H1 (cell line): ENCODE measurements at regions not wholly inside any gene's neighbourhood (a gene's known extent, or its start where the extent isn't known, plus 50 kb on each side); places are given as distances from the start of the nearest gene placed in this dataset.

ENCODE experiments used
- CTCF ChIA-PET: fragments of 300-600 bp; sonication (Branson Sonifier 250); formaldehyde crosslinking; loops from one replicate; lab custom pipeline; 2021; ENCODE audit not compliant: partially characterized antibody; lab: Charles Lee
- POLR2A ChIA-PET: fragments of 300-600 bp; sonication (Branson Sonifier 250); formaldehyde crosslinking; loops from one replicate; lab custom pipeline; 2021; ENCODE audit warnings: inconsistent platforms; ENCODE audit not compliant: partially characterized antibody; lab: Charles Lee
- DNase-seq, 2 experiments: peaks; one replicate each; pipeline versions ENCODE4 v3.0.0 to v3.0.0-alpha.2; 2010 to 2022; ENCODE audit warnings: low spot score in 2 of 2, low read depth in 1 of 2, mixed read lengths in 1 of 2
- FAIRE-seq: peaks from 2 replicates; lab custom pipeline; 2011; peaks lifted over from hg19 to GRCh38; lab: Jason Lieb, UNC
- H2AFZ ChIP-seq: 2 replicates; pipeline ENCODE4 v1.8.1; 2012; ENCODE audit warnings: low read length, inconsistent platforms
- H2AK5ac ChIP-seq: 2 replicates; pipeline ENCODE4 v1.6.1; 2013; ENCODE audit warnings: low read depth, low read length
- H2BK120ac ChIP-seq: replicated peaks from 2 replicates; pipeline ENCODE3; 2013; ENCODE audit warnings: low read depth, low read length, inconsistent platforms
- H2BK12ac ChIP-seq: 2 replicates; pipeline ENCODE4 v1.6.1; 2013; ENCODE audit warnings: low read depth, low read length
- H2BK15ac ChIP-seq: 2 replicates; pipeline ENCODE4 v1.6.1; 2013; ENCODE audit warnings: low read length
- H2BK20ac ChIP-seq: 2 replicates; pipeline ENCODE4 v1.6.1; 2013; ENCODE audit warnings: low read length
- H2BK5ac ChIP-seq: 2 replicates; pipeline ENCODE4 v1.6.1; 2013; ENCODE audit warnings: low read depth, low read length
- H3K14ac ChIP-seq: 2 replicates; pipeline ENCODE4 v1.6.1; 2013; ENCODE audit warnings: inconsistent platforms; ENCODE audit not compliant: insufficient read length
- H3K18ac ChIP-seq: 2 replicates; pipeline ENCODE4 v1.6.1; 2013; ENCODE audit warnings: low read length; ENCODE audit errors: extremely low read depth
- H3K23ac ChIP-seq: 2 replicates; pipeline ENCODE4 v1.6.1; 2013; ENCODE audit warnings: inconsistent platforms; ENCODE audit not compliant: insufficient read length
- H3K23me2 ChIP-seq: 2 replicates; pipeline ENCODE4 v1.6.1; 2013; ENCODE audit warnings: low read depth, low read length
- H3K27ac ChIP-seq: 2 replicates; pipeline ENCODE4 v1.6.1; 2011; ENCODE audit warnings: low read depth, low read length, inconsistent platforms
- H3K27me3 ChIP-seq, 4 experiments: replicated peaks in 1 of 4; 1 replicate in 1 of 4; 2 replicates in 3 of 4; pipeline versions ENCODE4 v1.6.1 to v1.8.1; 2011 to 2013; ENCODE audit warnings: low read length in 3 of 4, mild to moderate bottlenecking in 3 of 4, inconsistent platforms in 2 of 4, mixed read lengths in 2 of 4, moderate library complexity in 1 of 4; ENCODE audit not compliant: control insufficient read depth in 3 of 4, insufficient read depth in 3 of 4; ENCODE audit errors: extremely low read depth in 1 of 4
- H3K36me3 ChIP-seq, 4 experiments: 2 replicates each; pipeline versions ENCODE4 v1.6.1 to v1.8.1; 2011 to 2013; ENCODE audit warnings: mild to moderate bottlenecking in 4 of 4, low read length in 3 of 4, moderate library complexity in 2 of 4, control low read depth in 1 of 4, inconsistent platforms in 1 of 4; ENCODE audit not compliant: insufficient read depth in 4 of 4, control insufficient read depth in 2 of 4
- H3K4ac ChIP-seq: replicated peaks from 2 replicates; pipeline ENCODE3; 2013; ENCODE audit warnings: low read length, low read depth, mixed read lengths, inconsistent platforms; ENCODE audit not compliant: insufficient read length
- H3K4me1 ChIP-seq, 4 experiments: replicated peaks in 1 of 4; 1 replicate in 1 of 4; 2 replicates in 3 of 4; pipeline versions ENCODE4 v1.6.1 to v1.8.1; 2011 to 2013; ENCODE audit warnings: low read length in 3 of 4, inconsistent platforms in 2 of 4, mixed read lengths in 1 of 4; ENCODE audit not compliant: insufficient read depth in 4 of 4, control insufficient read depth in 3 of 4
- H3K4me2 ChIP-seq, 2 experiments: 2 replicates each; pipeline versions ENCODE4 v1.6.1 to v1.8.1; 2011 to 2013; ENCODE audit warnings: low read depth in 2 of 2, low read length in 2 of 2, control low read depth in 1 of 2, inconsistent platforms in 1 of 2, mild to moderate bottlenecking in 1 of 2; ENCODE audit not compliant: insufficient read depth in 1 of 2
- H3K4me3 ChIP-seq, 4 experiments: fragments of 200-600, 300-600 bp in 1 of 4; sonication (generic), shearing (Covaris generic), sonication (Bioruptor Twin) in 1 of 4; 2 replicates each; pipeline versions ENCODE4 v1.5.1 to v1.8.1; 2011 to 2016; ENCODE audit warnings: low read length in 4 of 4, low read depth in 3 of 4, control low read depth in 2 of 4, inconsistent platforms in 2 of 4, mild to moderate bottlenecking in 2 of 4, mixed read lengths in 1 of 4, moderate library complexity in 1 of 4; ENCODE audit not compliant: insufficient read depth in 2 of 4; ENCODE audit errors: extremely low read depth in 1 of 4
- H3K56ac ChIP-seq: replicated peaks from 2 replicates; pipeline ENCODE3; 2013; ENCODE audit warnings: low read depth, mild to moderate bottlenecking, mixed read lengths, low read length, inconsistent platforms; ENCODE audit not compliant: insufficient read length
- H3K79me1 ChIP-seq: 2 replicates; pipeline ENCODE4 v1.6.1; 2013; ENCODE audit warnings: low read depth, low read length, control low read depth
- H3K79me2 ChIP-seq, 2 experiments: 2 replicates each; pipeline versions ENCODE4 v1.6.1 to v1.8.1; 2012 to 2013; ENCODE audit warnings: low read length in 2 of 2, mild to moderate bottlenecking in 2 of 2, inconsistent platforms in 1 of 2; ENCODE audit not compliant: insufficient read depth in 2 of 2, control insufficient read depth in 1 of 2
- H3K9ac ChIP-seq, 4 experiments: replicated peaks in 1 of 4; 1 replicate in 1 of 4; 2 replicates in 3 of 4; pipeline versions ENCODE4 v1.6.1 to v1.8.1; 2011 to 2013; ENCODE audit warnings: low read depth in 3 of 4, low read length in 3 of 4, control low read depth in 2 of 4, mild to moderate bottlenecking in 2 of 4, moderate library complexity in 2 of 4, inconsistent platforms in 1 of 4; ENCODE audit errors: extremely low read depth in 1 of 4
- H3K9me3 ChIP-seq, 2 experiments: 2 replicates each; pipeline versions ENCODE4 v1.6.1 to v1.8.1; 2012 to 2013; ENCODE audit warnings: mild to moderate bottlenecking in 2 of 2, moderate library complexity in 2 of 2, control low read depth in 1 of 2, inconsistent platforms in 1 of 2, low read depth in 1 of 2, low read length in 1 of 2, mixed read lengths in 1 of 2; ENCODE audit not compliant: insufficient read depth in 2 of 2
- H4K20me1 ChIP-seq, 2 experiments: replicated peaks in 1 of 2; 2 replicates each; pipeline versions ENCODE3 to v1.8.1; 2011 to 2013; ENCODE audit warnings: inconsistent platforms in 2 of 2, low read length in 2 of 2, mild to moderate bottlenecking in 1 of 2; ENCODE audit not compliant: insufficient read depth in 2 of 2, control insufficient read depth in 1 of 2
- H4K5ac ChIP-seq: 2 replicates; pipeline ENCODE4 v1.6.1; 2013; ENCODE audit warnings: low read length, low read depth, mixed read lengths, inconsistent platforms; ENCODE audit not compliant: insufficient read length
- H4K8ac ChIP-seq: 2 replicates; pipeline ENCODE4 v1.8.0; 2013; ENCODE audit warnings: mild to moderate bottlenecking, moderate library complexity, low read length, inconsistent platforms; ENCODE audit not compliant: insufficient read depth; ENCODE audit errors: extremely low read depth
- H4K91ac ChIP-seq: replicated peaks from 2 replicates; pipeline ENCODE3; 2013; ENCODE audit warnings: low read length, mixed read lengths, inconsistent platforms; ENCODE audit not compliant: insufficient read length
- BCL11A ChIP-seq, 2 experiments: IDR thresholded peaks; one replicate each; pipeline ENCODE4 v1.6.1; 2011; ENCODE audit warnings: low read depth in 2 of 2, low read length in 2 of 2, mild to moderate bottlenecking in 2 of 2
- BRCA1 ChIP-seq: IDR thresholded peaks from 2 replicates; pipeline ENCODE4 v1.6.1; 2012; ENCODE audit warnings: low read depth, low read length, improper control_type of control experiment
- CBX8 ChIP-seq: fragments of 300-800, 300-1000 bp; sonication (generic); IDR thresholded peaks from 2 replicates; pipeline ENCODE4 v1.7.1; 2016; ENCODE audit warnings: low read depth, low read length, borderline replicate concordance
- CREB1 ChIP-seq: IDR thresholded peaks from 2 replicates; pipeline ENCODE4 v1.6.1; 2012; ENCODE audit warnings: inconsistent platforms
- EZH2 ChIP-seq: fragments of 200-600 bp; sonication (generic); IDR thresholded peaks from 2 replicates; pipeline ENCODE4 v1.7.1; 2012; ENCODE audit warnings: low read depth, mild to moderate bottlenecking, moderate library complexity, low read length, inconsistent platforms; ENCODE audit not compliant: severe bottlenecking
- FOSL1 ChIP-seq: IDR thresholded peaks from 2 replicates; pipeline ENCODE4 v1.6.1; 2011; ENCODE audit warnings: mild to moderate bottlenecking, low read depth, low read length, moderate library complexity; ENCODE audit not compliant: insufficient read depth
- KDM1A ChIP-seq: fragments of 200-600, 300-600 bp; sonication (generic); IDR thresholded peaks from 2 replicates; pipeline ENCODE4 v1.7.1; 2016; ENCODE audit warnings: mild to moderate bottlenecking, low read length, borderline replicate concordance
- KDM5A ChIP-seq: fragments of 200-600 bp; IDR thresholded peaks from 2 replicates; pipeline ENCODE4 v1.7.1; 2012; ENCODE audit warnings: mild to moderate bottlenecking, low read length, inconsistent platforms, mixed read lengths
- NANOG ChIP-seq: IDR thresholded peaks from 2 replicates; pipeline ENCODE4 v1.6.1; 2011; ENCODE audit warnings: low read length, low read depth, mild to moderate bottlenecking, inconsistent platforms; ENCODE audit not compliant: insufficient read depth, poor library complexity, severe bottlenecking
- NRF1 ChIP-seq: IDR thresholded peaks from 2 replicates; pipeline ENCODE4 v1.6.1; 2011; ENCODE audit warnings: mild to moderate bottlenecking, low read depth, low read length, improper control_type of control experiment
- SP1 ChIP-seq: IDR thresholded peaks from 2 replicates; pipeline ENCODE4 v1.6.1; 2011; ENCODE audit warnings: low read depth, low read length
- SP2 ChIP-seq: IDR thresholded peaks from 2 replicates; pipeline ENCODE4 v1.6.1; 2012; ENCODE audit warnings: mild to moderate bottlenecking, low read length, inconsistent platforms
- SP4 ChIP-seq: IDR thresholded peaks from 2 replicates; pipeline ENCODE4 v1.6.1; 2012; ENCODE audit warnings: low read length, inconsistent platforms
- SUZ12 ChIP-seq: fragments of 200-600 bp; sonication (generic); IDR thresholded peaks from 2 replicates; pipeline ENCODE4 v1.6.1; 2012; ENCODE audit warnings: mild to moderate bottlenecking, inconsistent platforms, low read length, moderate library complexity, mixed read lengths
- TAF1 ChIP-seq: IDR thresholded peaks from 2 replicates; pipeline ENCODE4 v1.6.1; 2011; ENCODE audit warnings: mild to moderate bottlenecking, low read depth, low read length
- YY1 ChIP-seq: IDR thresholded peaks from 2 replicates; pipeline ENCODE4 v1.6.1; 2011; ENCODE audit warnings: low read depth, mild to moderate bottlenecking, low read length
- WGBS, 2 experiments: shearing (Covaris generic) in 1 of 2; methylation state at CpG; one replicate each; pipeline versions ENCODE4 v1.1.6 to v1.1.7; 2013 to 2015; ENCODE audit warnings: low lambda C conversion rate in 2 of 2, mixed read lengths in 2 of 2, inconsistent platforms in 1 of 2, low coverage in 1 of 2, missing lambda C conversion rate in 1 of 2; ENCODE audit not compliant: insufficient replicate concordance in 2 of 2, insufficient coverage in 1 of 2, insufficient read length in 1 of 2; ENCODE audit errors: extremely low coverage in 1 of 2, missing lambda C conversion rate in 1 of 2; 5-methylcytosine and 5-hydroxymethylcytosine counted together

DNA sequence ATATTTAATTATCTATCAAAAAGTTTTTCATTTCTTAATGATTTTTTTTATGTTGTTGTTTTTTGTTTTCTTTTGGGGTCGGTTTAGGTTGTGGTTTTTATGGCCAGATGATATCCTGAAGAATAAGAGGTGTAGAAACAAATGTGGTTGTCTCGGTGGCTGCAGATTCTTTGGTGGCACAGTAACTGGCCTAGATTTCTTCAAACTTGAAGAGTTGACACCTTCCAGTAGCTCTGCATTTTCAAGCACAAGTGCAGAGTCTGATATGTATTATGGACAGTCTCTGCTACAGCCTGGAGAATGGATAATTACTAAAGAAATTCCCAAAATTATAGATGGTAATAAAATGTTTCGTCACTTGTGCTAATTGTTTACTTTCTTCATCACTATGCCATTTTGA lies 82.6 kb downstream of the BLTP1 start:
- no peak overlapping the region for H2BK20ac ChIP-seq
- no peak overlapping the region for H2BK12ac ChIP-seq
- H3K56ac ChIP-seq: no peak overlapping the region
- no peak overlapping the region for H3K9ac ChIP-seq
- 93% methylated on average over 3 of the region's 3 CpGs; no CpG with 5 or more reads in 1 of the 2 experiments for WGBS, 2 experiments
- H3K4me3 ChIP-seq: no peak overlapping the region
- no peaks in the 10 kb centered on the region for H4K20me1 ChIP-seq
- ChIA-PET POLR2A (no interaction called here), CTCF (interaction anchor here (1.0 kb wide), 1 partner anchor 31 kb away, joined by 3 read pairs; no protein-coding TSS in a partner anchor)
- H3K14ac ChIP-seq: no peak overlapping the region
- no peaks in the 10 kb centered on the region for H3K79me1 ChIP-seq
- no peaks in the 10 kb centered on the region for H3K23me2 ChIP-seq
- peaks cover 0 to 5% (median 1%) of the 10 kb centered on the region in 4 experiments; a peak in 3 of 8 replicates for H3K36me3 ChIP-seq
- H3K9me3 ChIP-seq: no peaks in the 10 kb centered on the region
- H3K4me2 ChIP-seq: no peak overlapping the region
- H4K91ac ChIP-seq: no peak overlapping the region
- no peak for FAIRE-seq
- H2BK15ac ChIP-seq: no peak overlapping the region
- H3K18ac ChIP-seq: no peak overlapping the region
- DNase-seq: no peak
- no peak overlapping the region for H3K23ac ChIP-seq
- no peak overlapping the region for H4K5ac ChIP-seq
- no peaks in the 10 kb centered on the region for H3K4me1 ChIP-seq
- no peak overlapping the region for H2AFZ ChIP-seq
- no peak overlapping the region for H2AK5ac ChIP-seq
- no peaks in the 10 kb centered on the region for H3K79me2 ChIP-seq
- no peaks in the 10 kb centered on the region for H3K27me3 ChIP-seq
- H2BK5ac ChIP-seq: no peak overlapping the region
- no peak overlapping the region for H3K27ac ChIP-seq
- no peak overlapping the region for H3K4ac ChIP-seq
- no peak overlapping the region for H2BK120ac ChIP-seq
- H4K8ac ChIP-seq: no peak overlapping the region; the same call in 1 of the 2 replicates
- no peak for TF ChIP-seq NANOG
- TF ChIP-seq EZH2: no peak
- TF ChIP-seq BRCA1: no peak
- TF ChIP-seq SP1: no peak
- no peak for TF ChIP-seq SUZ12
- TF ChIP-seq BCL11A (IDR thresholded peaks at IDR 0.05; ENCODE audit: low read depth in 2 of 2, low read length in 2 of 2): no peak
- no peak for TF ChIP-seq KDM5A
- no peak for TF ChIP-seq KDM1A
- no peak for TF ChIP-seq FOSL1
- TF ChIP-seq NRF1: no peak
- no peak for TF ChIP-seq YY1
- TF ChIP-seq SP4: no peak
- no peak for TF ChIP-seq CREB1
- TF ChIP-seq TAF1: no peak
- no peak for TF ChIP-seq CBX8
- no peak for TF ChIP-seq SP2
